H9 (cell line): ENCODE measurements at regions not wholly inside any gene's neighbourhood (a gene's known extent, or its start where the extent isn't known, plus 50 kb on each side); places are given as distances from the start of the nearest gene placed in this dataset.

Experiments used
- DNase-seq: peaks from one replicate; pipeline ENCODE4 v3.0.0-alpha.2; 2017
- H2AFZ ChIP-seq: one replicate; pipeline ENCODE4 v1.6.1; 2013; ENCODE audit warnings: mild to moderate bottlenecking, low read length, control low read depth, moderate library complexity
- H2AK5ac ChIP-seq: 2 replicates; pipeline ENCODE4 v1.6.1; 2013; ENCODE audit warnings: low read length, control low read depth, mixed read lengths; ENCODE audit not compliant: insufficient read length
- H2BK120ac ChIP-seq: one replicate; pipeline ENCODE4 v1.6.1; 2013; ENCODE audit warnings: low read depth, mild to moderate bottlenecking, low read length, control low read depth, inconsistent platforms; ENCODE audit not compliant: poor library complexity, severe bottlenecking
- H2BK12ac ChIP-seq: 2 replicates; pipeline ENCODE4 v1.6.1; 2013; ENCODE audit warnings: low read length, control low read depth, mixed read lengths, low read depth; ENCODE audit not compliant: insufficient read length
- H2BK15ac ChIP-seq: 2 replicates; pipeline ENCODE4 v1.6.1; 2013; ENCODE audit warnings: low read depth, low read length, control low read depth
- H2BK20ac ChIP-seq: one replicate; pipeline ENCODE4 v1.6.1; 2013; ENCODE audit warnings: low read depth, mild to moderate bottlenecking, low read length, control low read depth, inconsistent platforms; ENCODE audit not compliant: poor library complexity, severe bottlenecking
- H2BK5ac ChIP-seq: 2 replicates; pipeline ENCODE4 v1.6.1; 2013; ENCODE audit warnings: low read length, control low read depth, mixed read lengths; ENCODE audit not compliant: insufficient read length
- H3K14ac ChIP-seq: 2 replicates; pipeline ENCODE4 v1.6.1; 2013; ENCODE audit warnings: low read length, control low read depth; ENCODE audit not compliant: insufficient read depth
- H3K18ac ChIP-seq: 2 replicates; pipeline ENCODE4 v1.6.1; 2013; ENCODE audit warnings: low read depth, mild to moderate bottlenecking, mixed read lengths, low read length, control low read depth; ENCODE audit not compliant: insufficient read length
- H3K23ac ChIP-seq: 2 replicates; pipeline ENCODE4 v1.6.1; 2013; ENCODE audit warnings: low read length, control low read depth, mixed read lengths, low read depth; ENCODE audit not compliant: insufficient read length
- H3K23me2 ChIP-seq: 2 replicates; pipeline ENCODE4 v1.6.1; 2013; ENCODE audit warnings: low read depth, mild to moderate bottlenecking, mixed read lengths, low read length, control low read depth; ENCODE audit not compliant: insufficient read length, poor library complexity, severe bottlenecking
- H3K27ac ChIP-seq: 2 replicates; pipeline ENCODE4 v1.5.1; 2013; ENCODE audit warnings: low read length, control low read depth, mixed read lengths, low read depth; ENCODE audit not compliant: insufficient read length
- H3K27me3 ChIP-seq: 2 replicates; pipeline ENCODE4 v1.6.1; 2013; ENCODE audit warnings: low read length, control low read depth, inconsistent platforms; ENCODE audit not compliant: insufficient read depth
- H3K4ac ChIP-seq: 2 replicates; pipeline ENCODE4 v1.6.1; 2013; ENCODE audit warnings: low read depth, mild to moderate bottlenecking, control low read depth, inconsistent platforms, low read length, moderate library complexity
- H3K4me1 ChIP-seq: 2 replicates; pipeline ENCODE4 v1.6.1; 2013; ENCODE audit warnings: low read length, control low read depth, inconsistent platforms; ENCODE audit not compliant: insufficient read depth
- H3K4me2 ChIP-seq: 2 replicates; pipeline ENCODE4 v1.6.1; 2013; ENCODE audit warnings: low read length, control low read depth, mixed read lengths; ENCODE audit not compliant: insufficient read length, insufficient read depth
- H3K56ac ChIP-seq: 2 replicates; pipeline ENCODE4 v1.6.1; 2013; ENCODE audit warnings: low read depth, mild to moderate bottlenecking, mixed read lengths, low read length, control low read depth; ENCODE audit not compliant: insufficient read length
- H3K79me1 ChIP-seq: 2 replicates; pipeline ENCODE4 v1.6.1; 2013; ENCODE audit warnings: low read depth, mild to moderate bottlenecking, moderate library complexity, low read length, control low read depth, inconsistent platforms; ENCODE audit not compliant: insufficient read depth, poor library complexity, severe bottlenecking
- H3K79me2 ChIP-seq: 2 replicates; pipeline ENCODE4 v1.6.1; 2013; ENCODE audit warnings: low read length, control low read depth, inconsistent platforms; ENCODE audit not compliant: insufficient read depth
- H3K9ac ChIP-seq: 2 replicates; pipeline ENCODE4 v1.6.1; 2013; ENCODE audit warnings: low read length, control low read depth, mixed read lengths; ENCODE audit not compliant: insufficient read length; ENCODE audit errors: extremely low read depth
- H3K9me3 ChIP-seq: one replicate; pipeline ENCODE4 v1.6.1; 2013; ENCODE audit warnings: low read depth, low read length, inconsistent platforms; ENCODE audit not compliant: control insufficient read depth
- H3T11ph ChIP-seq: one replicate; pipeline ENCODE4 v1.6.1; 2013; ENCODE audit warnings: mild to moderate bottlenecking, low read length, control low read depth, inconsistent platforms
- H4K20me1 ChIP-seq: one replicate; pipeline ENCODE4 v1.6.1; 2013; ENCODE audit not compliant: control insufficient read depth, insufficient read length, insufficient read depth
- H4K5ac ChIP-seq: 2 replicates; pipeline ENCODE4 v1.6.1; 2013; ENCODE audit warnings: low read depth, mild to moderate bottlenecking, mixed read lengths, low read length, control low read depth; ENCODE audit not compliant: insufficient read length
- H4K8ac ChIP-seq: replicated peaks from 2 replicates; pipeline ENCODE4 v1.6.1; 2013; ENCODE audit warnings: low read length, control low read depth, mixed read lengths, low read depth; ENCODE audit not compliant: insufficient read length
- H4K91ac ChIP-seq: 2 replicates; pipeline ENCODE4 v1.6.1; 2013; ENCODE audit warnings: low read depth, mild to moderate bottlenecking, moderate library complexity, mixed read lengths, low read length, control low read depth; ENCODE audit not compliant: insufficient read length
- H3K27ac Mint-ChIP-seq, 3 experiments: 2 replicates in 2 of 3; 3 replicates in 1 of 3; pipeline ENCODE4 v1.8.0; 2020 to 2021; ENCODE audit warnings: mixed read lengths in 3 of 3, mild to moderate bottlenecking in 1 of 3, moderate library complexity in 1 of 3
- H3K27me3 Mint-ChIP-seq: 2 replicates; pipeline ENCODE4 v1.8.0; 2021; ENCODE audit warnings: low read depth, mild to moderate bottlenecking, moderate library complexity, mixed read lengths
- H3K36me3 Mint-ChIP-seq, 3 experiments: 2 replicates in 2 of 3; 3 replicates in 1 of 3; pipeline ENCODE4 v1.8.0; 2020 to 2021; ENCODE audit warnings: low read depth in 3 of 3, mixed read lengths in 3 of 3; ENCODE audit not compliant: insufficient read depth in 1 of 3
- H3K4me1 Mint-ChIP-seq, 2 experiments: 2 replicates each; pipeline ENCODE4 v1.8.0; 2020; ENCODE audit warnings: mixed read lengths in 2 of 2
- H3K4me3 Mint-ChIP-seq, 2 experiments: 2 replicates in 1 of 2; 3 replicates in 1 of 2; pipeline ENCODE4 v1.8.0; 2020 to 2021; ENCODE audit warnings: mild to moderate bottlenecking in 2 of 2, mixed read lengths in 2 of 2, moderate library complexity in 1 of 2
- H3K9me3 Mint-ChIP-seq, 2 experiments: 2 replicates in 1 of 2; 3 replicates in 1 of 2; pipeline ENCODE4 v1.8.0; 2020; ENCODE audit warnings: mild to moderate bottlenecking in 2 of 2, mixed read lengths in 2 of 2, moderate library complexity in 1 of 2
- CTCF ChIP-seq: fragments of 200-600 bp; sonication (generic); conservative IDR thresholded peaks from 3 replicates; pipeline ENCODE4 v1.8.0; 2021; ENCODE audit warnings: antibody characterized with exemption, mild to moderate bottlenecking
- WGBS: extraction: QIAGEN DNeasy Blood & Tissue Kit; methylation state at CpG from one replicate; pipeline ENCODE4 v1.1.7; 2013; ENCODE audit warnings: missing lambda C conversion rate, low lambda C conversion rate, mixed read lengths; ENCODE audit not compliant: insufficient read length; ENCODE audit errors: extremely low coverage; 5-methylcytosine and 5-hydroxymethylcytosine counted together

DNA sequence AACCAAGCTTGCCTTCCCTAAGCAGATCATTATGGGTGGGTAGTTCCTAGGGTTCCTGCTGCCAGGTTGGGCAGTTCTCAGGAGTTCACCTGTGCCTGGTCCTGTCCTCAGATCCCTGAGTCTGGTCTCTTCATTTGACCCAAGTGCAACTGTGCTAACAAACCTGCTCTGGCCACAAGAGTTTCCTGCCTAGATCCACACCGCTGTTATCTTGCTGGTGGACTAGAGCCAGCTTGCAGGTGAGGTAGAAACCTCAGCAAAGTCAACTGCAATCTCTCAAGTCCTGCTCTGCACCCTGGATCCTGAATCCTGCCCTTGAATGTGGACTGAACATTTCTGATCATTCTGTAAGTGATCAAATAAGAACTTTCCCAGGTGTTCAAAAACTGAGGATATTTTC lies 191.8 kb upstream of the LRFN2 start:
- no peaks in the 10 kb centered on the region for H3K79me1 ChIP-seq
- Mint-ChIP-seq H3K27ac (no peak overlapping the region), H3K36me3 (no peaks in the 10 kb centered on the region), H3K27me3 (peaks cover 7% of the 10 kb centered on the region), H3K4me1 (no peaks in the 10 kb centered on the region; a peak in 1 of 4 replicates), H3K9me3 (no peaks in the 10 kb centered on the region), H3K4me3 (no peak overlapping the region)
- no peak overlapping the region for H2BK15ac ChIP-seq
- H2AFZ ChIP-seq = no peak overlapping the region
- H2AK5ac ChIP-seq = no peak overlapping the region
- no peak overlapping the region for H3K18ac ChIP-seq
- H3K23me2 ChIP-seq = no peaks in the 10 kb centered on the region
- H4K20me1 ChIP-seq = no peaks in the 10 kb centered on the region
- H3T11ph ChIP-seq = no peak overlapping the region
- no peak overlapping the region for H2BK12ac ChIP-seq
- H3K9me3 ChIP-seq = no peaks in the 10 kb centered on the region
- H3K27me3 ChIP-seq = no peaks in the 10 kb centered on the region
- H3K27ac ChIP-seq = no peak overlapping the region
- H2BK5ac ChIP-seq = no peak overlapping the region
- no peak for DNase-seq
- no peak overlapping the region for H2BK20ac ChIP-seq
- H3K4me2 ChIP-seq = no peak overlapping the region
- H3K4ac ChIP-seq = no peak overlapping the region
- H4K5ac ChIP-seq = no peak overlapping the region
- no CpG with 5 or more reads among the region's 1 CpG for WGBS
- no peak overlapping the region for H4K91ac ChIP-seq
- H3K79me2 ChIP-seq = no peaks in the 10 kb centered on the region
- H3K23ac ChIP-seq = no peak overlapping the region
- H3K4me1 ChIP-seq = 0 out of 2 replicates have a peak, but pooled peaks cover 1% of the 10 kb centered on the region
- no peak overlapping the region for H4K8ac ChIP-seq
- H2BK120ac ChIP-seq = no peak overlapping the region
- no peak overlapping the region for H3K9ac ChIP-seq
- H3K56ac ChIP-seq = no peak overlapping the region
- H3K14ac ChIP-seq = no peak overlapping the region
- no peak for TF ChIP-seq CTCF
